Amniotic epithelial cell (primary cell): ENCODE measurements at regions not wholly inside any gene's neighbourhood (a gene's known extent, or its start where the extent isn't known, plus 50 kb on each side); places are given as distances from the start of the nearest gene placed in this dataset.

ENCODE experiments used
- DNase-seq: peaks from one replicate; pipeline ENCODE4 v3.0.0-alpha.2; 2010; ENCODE audit warnings: low read depth

DNA sequence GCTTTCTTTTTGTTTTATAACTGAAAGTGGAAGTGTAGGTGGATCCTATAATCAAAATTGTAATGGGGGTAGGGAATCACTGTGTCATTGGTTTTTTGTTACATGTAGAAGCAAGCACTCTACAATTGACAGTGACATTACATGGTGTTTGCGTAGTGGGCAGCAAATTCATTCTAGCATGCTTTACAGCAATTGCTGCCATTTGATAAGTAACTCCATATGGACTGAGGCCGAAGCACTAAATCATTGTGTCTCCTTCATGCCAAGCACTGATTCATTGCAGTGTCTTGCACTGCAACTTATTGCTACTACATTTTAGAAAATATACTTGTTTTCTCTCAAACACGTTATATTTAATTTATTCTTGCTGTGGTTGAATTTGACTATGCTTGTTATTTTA is 933.9 kb downstream of the NSUN3 start:
- no peak for DNase-seq

DNA sequence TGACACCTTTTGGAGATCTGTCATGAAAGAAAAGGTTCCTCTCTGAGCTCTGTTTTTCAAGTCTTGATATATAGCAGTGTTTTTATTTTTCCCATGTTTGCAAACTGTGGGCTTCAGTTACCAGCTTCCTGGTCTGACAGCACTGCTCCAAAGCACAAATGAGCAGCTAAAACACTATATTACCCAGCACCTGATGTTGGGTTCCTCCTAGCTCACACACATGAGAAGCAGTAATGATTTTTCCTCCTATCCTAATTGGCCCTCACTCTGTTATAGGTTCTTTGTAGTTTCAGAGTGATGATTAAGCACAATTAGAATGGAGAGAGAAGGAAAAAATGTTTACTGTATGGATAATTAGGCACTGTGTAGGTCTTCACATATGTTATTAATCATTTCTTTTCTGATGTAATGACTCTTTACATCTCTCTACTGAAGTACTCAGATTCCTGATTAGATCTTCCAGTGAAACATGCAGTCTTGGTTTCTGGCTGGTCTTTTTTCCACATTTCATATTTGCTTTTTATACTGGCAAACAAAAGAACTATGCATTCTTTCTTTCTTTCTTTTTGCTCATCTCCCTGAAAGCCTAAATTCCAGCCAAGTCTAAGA is 939.7 kb downstream of the NSUN3 start:
- no peak for DNase-seq

DNA sequence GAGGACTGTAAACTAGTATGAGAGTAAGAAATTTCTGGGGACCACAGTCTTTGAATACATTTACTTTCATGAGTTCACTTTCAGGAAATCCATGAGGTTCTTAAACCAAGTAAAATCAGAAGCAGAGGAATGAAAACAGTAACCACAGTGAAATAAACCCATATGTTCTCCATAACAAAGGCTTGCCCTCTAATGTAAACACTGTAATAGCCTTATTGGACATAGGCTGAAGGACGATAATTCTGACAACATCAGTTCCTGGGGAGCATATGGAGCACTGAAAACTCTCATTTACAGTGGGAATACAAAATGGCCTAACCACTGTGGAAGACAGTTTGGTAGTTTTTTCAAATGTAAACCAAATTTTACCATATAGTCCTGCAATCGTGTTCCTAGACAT is 965.8 kb downstream of the NSUN3 start:
- DNase-seq, result no peak

DNA sequence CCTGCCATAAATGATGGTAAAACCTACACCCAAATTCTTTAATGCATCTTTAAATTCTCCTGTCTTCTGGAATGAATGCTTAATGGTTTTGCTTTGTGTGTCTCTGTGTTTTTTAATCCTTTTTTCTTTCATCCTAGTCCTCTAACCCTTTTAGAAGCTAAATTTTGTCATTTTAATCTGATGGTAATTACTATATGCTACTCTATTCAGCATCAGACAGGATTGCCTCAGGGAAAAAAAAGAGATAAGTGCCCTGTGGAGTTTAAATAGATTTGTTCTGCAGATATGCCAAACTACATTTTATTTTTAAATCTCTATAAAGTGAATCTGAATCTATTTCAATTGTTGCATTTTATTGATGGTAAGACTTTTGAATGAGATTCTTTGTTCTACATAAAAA is 966.8 kb downstream of the NSUN3 start:
- DNase-seq, result no peak

DNA sequence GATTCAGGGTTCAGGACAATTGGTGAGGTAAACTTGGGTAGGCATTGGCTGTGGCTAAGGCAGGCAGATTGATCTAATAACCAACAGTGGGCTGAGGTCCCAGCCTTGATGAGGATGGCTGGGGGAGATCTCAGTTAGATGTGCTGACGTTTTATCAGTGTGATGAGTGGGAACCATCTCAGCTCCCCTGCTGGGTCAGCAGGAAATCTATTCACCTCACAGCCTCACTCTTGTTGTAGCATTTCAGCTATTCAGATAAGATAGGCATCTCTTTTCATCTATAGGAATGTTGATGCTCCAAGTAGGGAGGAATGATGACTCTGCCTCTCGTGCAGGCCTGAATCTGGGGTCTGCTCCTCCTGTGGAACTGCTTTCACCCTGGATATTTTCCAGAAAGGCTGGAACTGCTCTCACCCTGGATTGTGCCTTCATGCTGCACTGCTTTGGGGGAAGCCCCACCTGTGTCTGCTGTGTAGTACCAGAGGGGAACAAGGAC is 973.7 kb downstream of the NSUN3 start:
- no peak for DNase-seq

DNA sequence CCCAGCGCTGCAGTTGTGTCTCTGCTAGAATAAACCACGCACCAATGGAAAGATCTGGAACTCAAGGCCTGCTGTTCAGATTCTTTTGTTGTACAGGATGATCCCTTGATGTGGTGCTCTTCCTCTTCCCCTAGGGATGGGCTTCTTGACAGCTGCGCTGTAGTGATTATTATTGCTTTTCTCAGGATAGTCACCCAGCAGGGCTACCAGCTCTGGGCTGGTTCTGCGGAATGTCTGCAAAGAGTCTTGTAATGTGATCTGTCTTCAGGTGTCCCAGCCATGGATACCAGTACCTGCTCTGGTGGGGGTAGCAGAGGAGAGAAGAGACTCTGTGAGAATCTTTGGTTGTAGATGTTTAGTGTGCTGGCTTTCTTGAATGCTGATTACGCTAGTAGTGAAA is 974.2 kb downstream of the NSUN3 start:
- DNase-seq, result no peak

DNA sequence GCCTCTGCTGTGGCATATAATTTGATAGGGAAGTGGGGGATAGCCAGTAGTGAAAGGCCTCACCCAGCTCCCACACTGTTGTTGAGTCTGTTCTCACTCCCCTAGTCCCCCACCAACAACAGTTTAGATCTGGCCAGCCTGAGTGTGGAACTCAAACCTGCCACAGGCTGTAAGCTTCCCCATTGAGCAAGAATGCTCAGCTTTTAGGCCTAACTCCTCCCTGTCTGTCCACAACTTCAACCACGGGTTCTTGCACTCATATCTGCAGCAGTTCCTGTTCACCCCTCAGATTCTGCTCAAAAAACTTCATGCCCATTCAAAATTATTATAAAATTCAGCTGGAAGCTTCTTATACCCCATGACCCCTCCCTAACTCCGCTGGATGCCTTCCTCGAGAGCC is 975.1 kb downstream of the NSUN3 start:
- DNase-seq, result no peak

DNA sequence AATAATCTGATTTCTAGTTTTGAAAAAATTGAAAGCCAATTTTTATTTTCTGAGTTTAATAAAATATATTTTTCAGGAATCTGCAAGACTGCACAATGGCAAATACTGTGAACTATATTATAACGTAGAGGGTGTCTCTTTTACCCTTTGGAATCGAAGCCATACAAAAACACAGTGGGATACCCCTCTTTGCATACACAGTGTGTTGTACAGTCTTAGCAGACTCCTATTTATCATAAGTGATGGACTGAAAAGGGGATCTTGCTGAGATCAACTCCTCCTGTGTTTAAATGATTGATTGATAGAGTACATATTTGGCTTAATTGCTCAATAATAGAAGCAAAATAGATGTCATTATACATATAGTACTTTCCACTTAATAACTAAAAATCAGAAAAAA is 981.2 kb downstream of the NSUN3 start:
- DNase-seq, result no peak

DNA sequence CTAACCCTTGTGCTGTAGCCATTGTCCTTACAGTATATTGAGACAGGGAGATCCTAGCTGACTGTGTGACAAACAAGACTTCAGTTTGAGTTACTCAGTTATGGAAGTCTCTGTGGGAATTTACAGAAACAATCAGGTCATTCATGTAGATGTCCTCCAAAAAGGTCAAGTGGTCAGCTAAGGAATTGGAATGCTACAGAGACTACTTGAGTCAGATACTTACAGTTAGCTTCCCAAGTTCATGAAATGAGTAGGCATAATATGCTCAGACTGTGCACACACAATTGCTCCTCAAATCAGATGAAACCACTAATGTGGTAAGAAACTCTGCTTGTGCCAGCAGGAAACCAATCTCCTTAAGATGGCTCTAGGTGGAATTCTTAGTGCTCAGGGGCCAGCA is 985.7 kb downstream of the NSUN3 start:
- DNase-seq, result peak; percentile 17

DNA sequence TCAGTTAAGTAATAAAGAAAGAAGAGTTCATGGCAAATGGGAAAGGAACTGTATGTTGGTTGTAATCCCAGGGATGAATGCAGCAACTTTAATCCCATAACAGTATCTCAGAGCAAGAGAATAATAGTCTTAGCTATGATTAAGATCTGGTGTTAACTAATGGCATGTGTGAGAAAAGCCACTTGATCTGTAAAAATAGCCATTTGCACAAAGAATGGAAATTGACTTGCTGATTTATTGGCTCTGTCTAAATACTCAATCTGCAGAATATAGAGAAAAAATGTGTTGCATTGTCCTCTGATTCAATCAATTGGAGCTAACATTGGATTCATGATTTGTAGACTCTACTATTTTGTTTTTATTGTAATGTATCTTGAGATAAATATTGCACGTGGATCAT is 987.0 kb downstream of the NSUN3 start:
- DNase-seq, result no peak

DNA sequence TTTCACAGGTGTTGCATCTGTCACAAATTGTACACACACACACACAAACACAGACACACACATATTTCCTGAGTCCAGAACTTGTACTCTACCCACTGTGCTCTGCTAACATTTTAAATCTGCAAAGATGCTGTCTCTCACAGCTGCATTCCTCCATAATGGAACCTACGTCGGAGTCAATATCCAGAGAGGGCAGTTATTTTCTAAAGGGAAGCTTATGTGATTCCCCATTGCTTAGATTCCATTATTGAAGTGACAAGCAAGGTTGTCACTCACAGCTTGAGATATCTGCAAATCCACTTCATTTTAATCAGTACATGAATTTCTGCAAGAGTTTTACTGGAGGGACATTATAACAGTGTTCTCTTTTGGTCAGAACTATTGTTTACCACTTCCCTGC is 992.4 kb downstream of the NSUN3 start:
- no peak for DNase-seq

DNA sequence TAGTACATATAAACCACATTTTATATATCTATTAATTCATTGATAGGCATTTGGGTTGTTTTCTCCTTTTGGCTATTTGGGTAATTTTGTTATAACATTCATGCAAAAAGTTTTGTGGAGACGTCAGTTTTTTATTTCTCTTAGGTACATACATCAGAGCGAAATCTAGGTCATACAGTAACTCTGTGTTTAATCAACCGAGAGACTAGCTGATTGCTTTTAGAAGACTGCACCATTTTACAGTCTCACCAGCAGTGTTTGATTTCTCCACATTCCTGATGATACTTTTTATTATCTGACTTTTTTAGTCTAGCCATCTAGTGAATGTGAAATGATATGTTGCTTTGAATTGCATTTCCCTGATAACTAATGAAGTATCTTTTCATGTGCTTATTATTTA is 1019.3 kb downstream of the NSUN3 start:
- DNase-seq, result no peak

DNA sequence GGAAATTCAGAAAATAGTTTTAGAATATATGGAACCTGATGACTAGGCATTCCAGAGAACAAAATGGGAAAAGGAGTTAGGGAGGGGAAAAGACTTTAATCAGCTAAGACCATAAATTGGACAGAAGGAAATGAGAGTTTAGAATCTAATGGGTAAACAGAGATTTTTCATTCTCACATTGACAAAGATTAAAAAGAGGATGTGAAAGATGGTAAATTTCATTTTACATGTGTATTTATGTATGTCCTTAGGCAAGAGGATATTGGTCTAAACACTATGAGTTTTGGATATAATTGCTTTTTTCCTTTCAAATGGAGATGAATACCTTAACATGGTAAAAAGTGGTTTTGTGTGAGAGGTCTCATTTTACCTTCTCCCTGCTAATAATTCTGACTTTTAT is 1021.9 kb downstream of the NSUN3 start:
- DNase-seq, result no peak

DNA sequence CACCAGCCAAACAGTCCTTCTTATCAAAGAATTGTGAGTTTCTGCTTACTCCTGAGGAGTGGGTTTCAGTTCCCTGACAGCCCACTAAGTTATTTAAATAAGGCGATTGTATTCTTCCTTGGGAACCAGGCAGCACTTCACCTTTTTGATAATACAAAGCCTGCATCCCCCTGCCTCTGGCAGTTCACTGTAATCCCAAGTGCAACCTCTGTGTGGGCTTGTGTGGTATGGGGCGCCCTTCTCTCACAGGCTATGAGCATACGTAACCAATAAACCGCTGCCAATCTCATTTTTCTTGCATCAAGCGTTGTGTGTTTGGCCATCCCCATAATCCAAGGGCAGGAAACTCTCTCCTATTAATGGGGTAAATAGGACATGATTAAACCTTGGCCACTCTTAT is 1025.6 kb downstream of the NSUN3 start:
- DNase-seq, result no peak

DNA sequence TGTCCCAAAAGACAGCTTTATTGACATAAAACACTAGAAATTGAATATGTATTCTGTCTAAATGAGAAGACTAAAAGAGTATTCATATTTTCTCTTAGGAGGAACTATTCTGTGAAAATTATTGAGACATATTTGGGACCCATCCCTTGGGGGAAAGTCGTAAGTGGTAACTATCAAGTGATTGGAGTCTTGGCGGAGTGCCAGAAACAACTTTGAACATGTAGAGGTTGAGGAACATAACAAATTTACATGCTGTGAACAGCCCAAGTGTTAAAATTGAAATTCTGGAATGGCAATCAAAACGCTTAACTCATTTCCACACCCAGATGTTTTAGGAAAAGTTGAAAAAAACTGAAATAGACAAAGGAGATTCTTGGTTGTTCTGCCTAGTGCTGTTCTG is 1034.6 kb downstream of the NSUN3 start:
- no peak for DNase-seq

DNA sequence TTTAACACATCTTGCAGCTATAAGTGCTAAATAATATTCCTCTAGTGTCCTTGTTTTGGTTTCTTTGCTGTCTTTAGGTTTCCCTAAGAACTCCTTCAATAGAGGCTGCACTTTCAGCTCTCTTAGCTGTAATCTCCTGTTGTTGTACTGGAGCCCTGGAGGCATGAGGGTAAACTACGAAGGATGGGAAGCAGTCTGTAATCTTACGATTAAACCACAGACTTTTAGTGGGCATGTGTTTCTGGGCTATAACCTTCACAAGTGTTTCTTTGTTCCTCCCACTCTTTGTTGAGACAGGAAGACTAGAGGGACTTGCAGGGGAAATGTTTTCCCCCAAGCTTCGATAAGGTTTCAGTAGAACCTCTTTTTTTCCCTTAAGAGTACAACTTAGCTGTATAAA is 1058.1 kb downstream of the NSUN3 start:
- DNase-seq, result peak; percentile 23

DNA sequence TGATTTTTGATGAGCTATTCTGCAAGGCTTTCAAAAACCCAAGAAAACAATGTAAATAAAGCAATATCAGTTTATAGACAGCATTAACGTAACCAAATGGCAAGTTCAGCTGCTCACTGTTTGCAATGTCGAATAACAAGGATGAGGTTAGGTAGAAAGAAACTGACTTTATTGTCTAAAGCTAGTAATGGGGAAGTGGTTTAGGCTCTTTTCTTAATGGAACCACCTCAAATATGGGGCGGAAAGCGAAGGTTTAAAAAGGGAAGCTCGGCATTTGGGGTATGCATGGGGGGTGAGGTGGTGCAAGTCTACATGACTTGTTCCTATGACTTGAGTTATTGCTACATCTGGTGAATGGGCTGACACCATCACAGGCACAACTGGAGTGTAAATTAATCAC is 1060.2 kb downstream of the NSUN3 start:
- no peak for DNase-seq

DNA sequence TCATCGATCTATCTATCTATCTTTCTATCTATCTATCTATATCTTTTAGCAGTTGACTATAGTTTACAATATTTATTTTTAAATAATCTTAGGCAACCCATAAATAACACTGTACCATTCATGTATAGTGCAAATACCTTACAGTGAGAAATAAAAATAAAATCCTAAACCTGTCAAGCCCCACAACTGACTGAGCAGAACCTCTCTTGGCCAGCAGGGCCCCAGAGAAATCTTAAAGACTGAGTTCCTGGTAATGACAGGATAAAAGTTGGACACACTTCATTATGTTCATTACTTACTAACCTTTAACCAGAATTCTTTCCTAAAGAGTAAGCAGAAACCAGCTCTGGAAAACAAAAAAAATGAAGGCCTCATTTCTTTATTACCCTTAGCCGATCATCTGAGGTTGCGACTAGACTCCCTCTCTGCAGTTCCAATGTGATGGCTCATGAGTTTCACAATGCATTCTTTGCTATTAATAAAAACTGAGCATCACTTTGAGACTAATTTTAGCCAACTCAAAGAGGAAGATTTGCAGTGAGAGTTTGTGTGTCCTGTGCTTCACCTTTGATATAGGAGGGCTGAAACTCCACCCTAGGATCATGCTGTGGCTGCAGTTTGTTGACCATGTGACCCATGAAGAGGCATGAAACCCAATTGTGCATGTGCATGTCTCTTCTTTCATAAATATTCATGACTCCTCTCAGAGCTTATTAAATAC is 1072.0 kb downstream of the NSUN3 start:
- DNase-seq, result peak; percentile 30

DNA sequence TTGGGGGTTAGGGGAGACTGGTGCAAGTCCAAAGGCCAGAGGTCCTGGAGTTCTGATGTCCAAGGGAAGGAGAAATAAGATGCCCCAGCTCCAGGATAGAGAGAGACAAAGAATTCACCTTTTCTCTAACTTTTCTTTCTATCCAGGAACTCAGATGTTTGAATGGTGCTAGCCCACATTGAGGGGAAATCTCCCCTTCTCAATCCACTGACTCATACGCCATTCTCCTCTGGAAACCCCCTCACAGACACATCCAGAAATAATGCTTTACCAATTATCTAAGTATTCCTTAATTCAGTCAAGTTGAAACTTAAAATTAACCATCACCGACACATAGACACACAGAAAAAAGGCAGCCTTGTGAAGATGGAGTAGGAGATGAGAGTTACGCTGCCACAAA is 1085.2 kb downstream of the NSUN3 start:
- no peak for DNase-seq

DNA sequence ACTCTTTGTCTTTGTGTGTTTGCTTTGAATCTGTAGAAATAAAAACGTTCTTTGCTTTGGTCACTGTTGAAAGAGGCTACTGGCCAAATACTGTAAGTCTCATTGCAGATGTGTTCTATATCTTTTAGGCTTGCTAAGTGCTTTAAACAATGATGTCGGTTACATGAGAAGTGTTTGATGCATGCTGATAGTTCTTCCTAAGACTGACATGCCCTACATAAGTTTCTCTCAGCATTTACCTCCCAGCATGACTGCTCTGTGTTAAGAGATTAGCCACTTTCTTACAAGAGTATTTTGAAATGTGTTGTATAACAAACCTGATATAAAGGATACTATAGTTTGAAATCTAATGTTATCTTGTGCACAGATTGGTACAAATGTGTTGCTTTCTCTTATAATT is 1088.7 kb downstream of the NSUN3 start:
- DNase-seq, result no peak

DNA sequence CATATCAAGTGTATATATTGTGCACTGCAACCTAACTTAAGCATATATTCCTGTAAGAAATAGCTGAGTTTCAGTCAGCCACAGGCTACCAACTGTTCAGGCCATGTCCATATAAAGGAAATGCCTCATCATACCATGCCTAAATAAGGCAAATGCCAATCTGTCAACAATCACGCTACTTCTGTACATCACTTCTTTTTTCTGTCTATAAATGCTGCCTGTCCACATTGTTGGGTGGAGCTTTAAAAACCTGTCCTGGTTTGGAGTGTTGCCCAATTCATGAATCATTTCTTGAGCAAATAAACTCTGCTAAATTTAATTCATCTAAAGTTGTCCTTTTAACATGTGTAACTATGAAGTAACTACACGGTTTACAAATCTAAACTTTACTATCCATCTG is 1091.9 kb downstream of the NSUN3 start:
- peak; percentile 52 for DNase-seq

DNA sequence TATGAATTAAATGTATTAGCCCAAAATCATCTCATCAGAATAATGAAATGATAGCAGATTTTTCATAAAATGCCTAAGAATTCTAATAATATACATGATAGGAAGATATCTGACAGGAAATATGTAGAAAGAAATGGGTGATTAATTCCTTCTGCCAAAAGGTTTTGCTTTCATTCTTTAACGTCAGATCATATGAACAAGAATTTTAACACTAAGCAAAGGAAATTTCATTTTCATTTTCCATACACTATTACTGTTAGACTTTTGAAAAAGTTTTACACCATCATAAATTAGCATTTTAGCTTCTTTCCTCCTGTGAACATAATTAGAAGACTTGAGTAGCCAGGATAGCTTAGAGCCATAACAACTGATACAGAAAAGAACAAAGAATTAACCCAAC is 1099.9 kb downstream of the NSUN3 start:
- DNase-seq, result no peak

DNA sequence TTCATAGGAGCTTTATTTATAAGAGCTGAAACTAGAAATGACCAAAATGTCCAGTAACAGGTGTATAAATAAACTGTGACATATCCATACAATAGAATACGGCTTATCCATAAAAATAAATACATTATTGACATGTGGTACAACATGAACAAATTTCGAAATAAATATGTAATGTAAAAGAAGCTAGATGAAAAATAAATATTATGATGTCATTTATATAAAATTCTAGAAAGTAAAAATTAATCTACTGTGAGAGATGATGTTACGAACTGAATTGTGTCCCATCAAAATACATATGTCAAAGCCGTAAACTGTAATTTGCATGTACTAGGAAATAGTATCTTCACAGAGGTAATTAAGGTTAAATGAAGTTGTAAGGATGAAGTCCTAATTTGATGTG is 1104.9 kb downstream of the NSUN3 start:
- DNase-seq, result no peak

DNA sequence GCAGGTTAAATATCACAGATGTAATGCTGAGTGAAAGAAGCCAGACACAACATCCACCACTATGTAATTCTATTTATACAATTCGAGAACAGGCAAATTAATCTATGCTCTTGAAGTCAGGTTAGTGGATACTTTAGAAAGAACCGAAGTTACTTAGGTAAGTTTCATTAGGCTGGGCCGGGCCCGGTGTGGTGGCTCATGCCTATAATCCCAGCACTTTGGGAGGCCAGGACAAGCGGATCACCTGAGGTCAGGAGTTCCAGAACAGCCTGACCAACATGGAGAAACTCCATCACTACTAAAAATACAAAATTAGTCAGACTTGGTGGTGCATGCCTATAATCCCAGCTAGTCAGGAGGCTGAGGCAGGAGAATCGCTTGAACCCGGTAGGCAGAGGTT is 1105.7 kb downstream of the NSUN3 start:
- no peak for DNase-seq
